ENCODE measurements at regions not wholly inside any gene's neighbourhood (a gene's known extent, or its start where the extent isn't known, plus 50 kb on each side); places are given as distances from the start of the nearest gene placed in this dataset.

- no peak for TF ChIP-seq CTCF (IDR thresholded peaks at IDR 0.05)
- Mint-ChIP-seq H3K9me3 (peaks cover 56% of the 10 kb centered on the region), H3K27me3 (ENCODE audit: low read depth, poor library complexity) (no peaks in the 10 kb centered on the region), H3K4me1 (peaks cover 12% of the 10 kb centered on the region), H3K27ac (no peak overlapping the region), H3K4me3 (no peak overlapping the region), H3K36me3 (ENCODE audit: low read depth) (peaks cover 37% of the 10 kb centered on the region)
- no peak for DNase-seq
These were observed 63.5 kb upstream of the CTLA4 start for GRCh38 chr2:203804070-203804469.

DNA sequence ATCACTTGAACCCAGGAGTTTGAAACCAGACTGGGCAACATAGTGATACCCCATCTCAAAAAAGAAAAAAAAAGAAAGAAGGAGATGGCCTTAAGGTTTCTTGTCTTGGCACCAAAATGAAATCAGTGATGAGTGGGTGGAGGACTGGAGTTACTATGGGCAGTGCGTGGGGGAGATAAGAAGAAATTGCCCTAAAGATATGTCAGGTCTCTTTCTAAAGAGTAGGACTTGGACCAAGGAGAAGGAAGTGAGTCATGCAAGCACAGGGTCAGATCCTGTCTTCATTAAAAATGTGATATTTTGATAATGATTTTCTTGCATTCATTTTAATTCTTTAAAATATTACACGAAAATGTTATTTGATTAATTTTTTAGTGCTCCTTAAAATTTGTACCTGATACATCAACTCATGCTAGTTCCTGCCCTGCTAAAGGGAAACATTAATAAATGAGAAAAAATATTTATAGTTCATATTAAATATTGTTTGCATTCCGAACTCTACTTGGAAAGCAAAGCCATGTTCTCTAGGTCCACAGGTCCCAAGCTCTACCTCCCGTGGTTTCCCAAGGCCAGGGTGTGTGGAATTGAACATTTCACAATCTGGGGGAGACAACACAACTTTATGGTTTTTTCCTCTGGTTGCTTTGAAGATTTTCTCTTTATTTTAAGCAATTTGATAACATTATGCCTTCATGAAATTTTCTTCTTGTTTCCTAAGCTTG lies 62.6 kb upstream of the CTLA4 start:
- Mint-ChIP-seq H3K36me3 (ENCODE audit: low read depth) (peaks cover 33% of the 10 kb centered on the region), H3K4me1 (peaks cover 17% of the 10 kb centered on the region), H3K27ac (no peak overlapping the region), H3K9me3 (peaks cover 50% of the 10 kb centered on the region), H3K4me3 (no peak overlapping the region), H3K27me3 (ENCODE audit: low read depth, poor library complexity) (no peaks in the 10 kb centered on the region)
- TF ChIP-seq CTCF (IDR thresholded peaks at IDR 0.05) = no peak
- DNase-seq = no peak

- peaks cover 17% of the 10 kb centered on the region for H3K4me1 Mint-ChIP-seq
- no peak overlapping the region for H3K4me3 Mint-ChIP-seq
- H3K9me3 Mint-ChIP-seq = peaks cover 45% of the 10 kb centered on the region
- no peak for TF ChIP-seq CTCF (IDR thresholded peaks at IDR 0.05)
- no peak for DNase-seq
- no peaks in the 10 kb centered on the region for H3K27me3 Mint-ChIP-seq (ENCODE audit: low read depth, poor library complexity)
- H3K27ac Mint-ChIP-seq = no peak overlapping the region
- H3K36me3 Mint-ChIP-seq (ENCODE audit: low read depth) = peaks cover 28% of the 10 kb centered on the region
These were observed 62.1 kb upstream of the CTLA4 start for GRCh38 chr2:203805486-203805838.

DNA sequence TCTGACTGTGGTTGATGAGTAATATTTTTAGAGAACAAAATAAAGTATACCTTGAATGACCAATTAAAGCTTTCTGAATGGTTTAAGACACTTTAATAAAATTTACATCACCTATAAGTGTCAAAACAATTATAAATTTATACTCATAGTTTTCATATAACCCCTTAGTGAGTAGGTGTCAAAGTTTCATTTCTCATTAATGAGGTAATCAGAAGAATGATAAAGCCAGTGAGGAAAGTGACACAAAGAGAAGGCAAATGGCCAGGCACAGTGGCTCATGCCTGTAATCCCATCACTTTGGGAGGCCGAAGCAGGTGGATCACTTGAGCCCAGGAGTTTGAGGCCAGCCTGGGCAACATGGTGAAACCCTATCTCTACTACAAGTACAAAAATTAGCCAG lies 60.8 kb upstream of the CTLA4 start:
- TF ChIP-seq CTCF (IDR thresholded peaks at IDR 0.05) = no peak
- H3K27ac Mint-ChIP-seq = no peak overlapping the region
- H3K36me3 Mint-ChIP-seq (ENCODE audit: low read depth) = peaks cover 22% of the 10 kb centered on the region
- peaks cover 23% of the 10 kb centered on the region for H3K4me1 Mint-ChIP-seq
- H3K27me3 Mint-ChIP-seq (ENCODE audit: low read depth, poor library complexity) = no peaks in the 10 kb centered on the region
- H3K9me3 Mint-ChIP-seq = peaks cover 33% of the 10 kb centered on the region
- H3K4me3 Mint-ChIP-seq = no peak overlapping the region
- no peak for DNase-seq

GRCh38 chr2:203808046-203808750 lies 59.4 kb upstream of the CTLA4 start:
- H3K4me3 Mint-ChIP-seq = no peak overlapping the region
- DNase-seq = no peak
- peaks cover 26% of the 10 kb centered on the region for H3K4me1 Mint-ChIP-seq
- no peak overlapping the region for H3K27ac Mint-ChIP-seq
- TF ChIP-seq CTCF (IDR thresholded peaks at IDR 0.05) = no peak
- peaks cover 22% of the 10 kb centered on the region for H3K36me3 Mint-ChIP-seq (ENCODE audit: low read depth)
- no peaks in the 10 kb centered on the region for H3K27me3 Mint-ChIP-seq (ENCODE audit: low read depth, poor library complexity)
- peaks cover 30% of the 10 kb centered on the region for H3K9me3 Mint-ChIP-seq

DNA sequence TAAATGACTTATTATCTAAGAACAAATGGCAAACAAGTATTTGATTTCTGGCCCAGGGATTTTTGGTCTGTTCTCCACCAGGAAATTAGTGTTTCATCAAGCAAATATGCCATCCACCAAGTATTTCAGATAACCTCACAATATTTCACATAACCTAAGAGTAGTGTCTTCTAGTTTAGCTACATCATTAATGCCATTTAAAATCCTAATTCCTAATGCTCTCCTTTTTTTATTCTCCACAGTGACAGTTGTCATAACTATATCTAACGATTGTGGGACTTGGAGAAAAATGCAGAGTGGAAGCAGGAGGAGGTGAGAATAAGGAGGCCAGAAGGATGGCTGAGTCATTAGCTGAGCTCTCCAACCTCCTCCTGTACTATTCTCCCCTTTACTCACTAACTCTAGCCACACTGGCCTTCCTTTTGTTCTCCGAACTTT lies 58.5 kb upstream of the CTLA4 start:
- H3K9me3 Mint-ChIP-seq = peaks cover 25% of the 10 kb centered on the region
- H3K4me3 Mint-ChIP-seq = no peak overlapping the region
- no peak for DNase-seq
- peaks cover 22% of the 10 kb centered on the region for H3K36me3 Mint-ChIP-seq (ENCODE audit: low read depth)
- no peak for TF ChIP-seq CTCF (IDR thresholded peaks at IDR 0.05)
- peaks cover 26% of the 10 kb centered on the region for H3K4me1 Mint-ChIP-seq
- no peaks in the 10 kb centered on the region for H3K27me3 Mint-ChIP-seq (ENCODE audit: low read depth, poor library complexity)
- no peak overlapping the region for H3K27ac Mint-ChIP-seq
